Stomach (tissue), 4 donors: ENCODE measurements at regions not wholly inside any gene's neighbourhood (a gene's known extent, or its start where the extent isn't known, plus 50 kb on each side); places are given as distances from the start of the nearest gene placed in this dataset.

Source experiments
- POLR2A ChIP-seq, 4 donors: fragments of 450-650 bp; IDR thresholded peaks; one replicate each; pipeline ENCODE4 v1.6.1; 2016; ENCODE audit warnings: antibody characterized with exemption in 4 of 4, control low read depth in 2 of 4, mild to moderate bottlenecking in 1 of 4, moderate library complexity in 1 of 4
- POLR2AphosphoS5 ChIP-seq, 3 donors: sonication (generic); formaldehyde crosslinking; IDR thresholded peaks; one replicate each; pipeline ENCODE4 v1.6.1; 2016; ENCODE audit warnings: antibody characterized with exemption in 3 of 3

- TF ChIP-seq POLR2AphosphoS5 (IDR thresholded peaks at IDR 0.05), result no peak
- no peak for TF ChIP-seq POLR2A (IDR thresholded peaks at IDR 0.05)
Measured at GRCh38 chr20:57013741-57014140, 252.7 kb downstream of the BMP7 start.
